NCI-H2196 (cell line): ENCODE measurements at regions not wholly inside any gene's neighbourhood (a gene's known extent, or its start where the extent isn't known, plus 50 kb on each side); places are given as distances from the start of the nearest gene placed in this dataset.
"Not testable (repeated sequence)": the region's sequence is repeated elsewhere in the genome, so short reads cannot be mapped to it uniquely, and the experiment has no call there.

Experiments used
- DNase-seq: peaks from one replicate; lab custom pipeline; 2025; ENCODE audit not compliant: unreplicated experiment; lab: John Stamatoyannopoulos, UW

GRCh38 chr1:239125027-239125426, 261.3 kb upstream of the CHRM3 start:
- DNase-seq: no peak

DNA sequence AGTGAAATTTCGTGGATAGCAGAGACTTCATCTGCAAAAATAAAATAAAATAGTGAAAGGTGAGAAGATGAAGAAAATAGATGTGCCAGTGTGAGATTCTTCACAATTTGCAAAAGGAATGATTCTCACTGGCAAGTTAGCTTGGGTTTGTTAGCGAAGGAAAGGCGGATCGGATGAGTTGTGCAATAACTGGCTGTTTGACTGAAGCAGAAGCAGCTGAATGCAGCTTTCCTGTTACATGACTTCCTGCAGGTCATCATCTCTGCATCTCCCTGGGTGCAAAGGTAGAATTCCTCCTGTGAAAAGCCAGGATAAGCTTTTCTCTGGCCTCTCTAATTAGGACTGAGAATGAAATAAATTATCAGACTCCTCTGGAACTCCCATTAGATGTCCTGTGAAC, 263.1 kb upstream of the CHRM3 start:
- DNase-seq: no peak

DNA sequence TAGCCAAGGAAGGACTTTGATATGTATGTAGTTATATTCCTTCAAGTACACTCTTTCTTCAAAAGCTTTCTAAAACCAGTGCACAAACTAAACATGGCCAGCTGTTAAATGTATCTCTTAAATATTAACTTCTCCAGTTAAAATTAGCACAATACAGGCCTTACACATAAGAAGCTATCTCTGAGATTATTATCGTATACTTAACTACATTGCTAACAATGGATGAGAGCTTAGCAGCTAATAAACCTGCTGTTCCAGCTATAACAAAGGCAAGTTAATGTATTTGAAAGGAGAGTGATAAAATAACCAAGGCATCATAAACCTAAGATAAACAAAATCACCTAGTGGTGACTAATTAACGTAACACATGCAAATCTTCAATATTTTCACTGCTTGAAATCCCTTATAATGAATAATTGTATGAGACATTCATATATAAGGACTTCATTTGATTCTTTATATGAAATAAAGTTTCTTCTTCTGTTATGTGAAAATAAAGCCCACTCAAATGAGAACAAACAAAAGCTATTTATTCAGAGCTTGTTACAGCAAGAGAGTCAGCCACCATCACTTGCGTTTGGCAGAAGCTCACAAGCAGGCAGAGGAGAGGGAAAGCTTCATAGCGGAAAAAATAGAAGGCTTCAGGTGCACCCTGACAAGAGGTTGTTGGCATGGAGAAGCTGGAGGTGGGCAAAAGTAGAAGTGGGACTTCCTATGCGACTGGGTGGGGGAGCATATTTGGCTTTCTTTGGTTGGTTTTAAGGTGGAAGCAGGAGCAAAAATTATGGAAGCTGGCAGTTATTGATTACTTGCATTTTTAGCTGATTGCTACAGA, 274.1 kb upstream of the CHRM3 start:
- no peak for DNase-seq

GRCh38 chr1:239107676-239108075, 278.7 kb upstream of the CHRM3 start:
- no peak for DNase-seq

GRCh38 chr1:239106689-239107088, 279.7 kb upstream of the CHRM3 start:
- not testable (repeated sequence) for DNase-seq

- DNase-seq: no peak
Measured at GRCh38 chr1:239098400-239099037, 287.8 kb upstream of the CHRM3 start.

GRCh38 chr1:239091537-239091936, 294.8 kb upstream of the CHRM3 start:
- DNase-seq: no peak

DNA sequence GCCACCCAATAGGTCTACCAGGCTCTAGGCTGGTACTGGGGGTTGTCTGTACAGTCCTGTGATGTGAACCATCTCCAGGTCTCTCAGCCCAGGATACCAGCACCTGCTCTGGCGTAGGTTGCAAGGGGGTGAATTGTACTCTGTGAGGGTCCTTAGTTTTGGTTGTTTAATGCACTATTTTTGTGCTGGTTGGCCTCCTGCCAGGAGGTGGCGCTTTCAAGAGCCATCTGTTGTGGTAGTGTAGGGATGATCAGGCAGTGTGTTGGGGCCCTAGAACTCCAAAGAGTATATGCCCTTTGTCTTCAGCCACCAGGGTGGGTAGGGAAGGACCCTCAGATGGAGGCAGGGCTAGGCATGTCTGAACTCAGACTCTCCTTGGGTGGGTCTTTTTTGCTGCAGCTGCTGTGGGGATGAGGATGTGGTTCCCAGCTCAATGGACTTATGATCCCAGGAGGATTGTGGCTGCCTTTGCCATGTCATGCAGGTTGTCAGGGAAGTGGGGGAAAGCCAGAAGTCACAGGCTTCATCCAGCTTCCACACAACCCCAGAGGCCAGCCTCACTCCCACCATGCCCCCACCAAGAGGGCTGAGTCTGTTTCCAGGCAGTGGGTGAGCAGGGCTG, 301.8 kb upstream of the CHRM3 start:
- DNase-seq: no peak

- not testable (repeated sequence) for DNase-seq
Measured at GRCh38 chr1:239081947-239082346, 304.4 kb upstream of the CHRM3 start.

GRCh38 chr1:239067480-239067879, 318.9 kb upstream of the CHRM3 start:
- no peak for DNase-seq

GRCh38 chr1:239067058-239067457, 319.3 kb upstream of the CHRM3 start:
- DNase-seq: no peak

GRCh38 chr1:239061770-239062169, 324.6 kb upstream of the CHRM3 start:
- no peak for DNase-seq

- no peak for DNase-seq
Measured at GRCh38 chr1:239058190-239058589, 328.2 kb upstream of the CHRM3 start.

DNA sequence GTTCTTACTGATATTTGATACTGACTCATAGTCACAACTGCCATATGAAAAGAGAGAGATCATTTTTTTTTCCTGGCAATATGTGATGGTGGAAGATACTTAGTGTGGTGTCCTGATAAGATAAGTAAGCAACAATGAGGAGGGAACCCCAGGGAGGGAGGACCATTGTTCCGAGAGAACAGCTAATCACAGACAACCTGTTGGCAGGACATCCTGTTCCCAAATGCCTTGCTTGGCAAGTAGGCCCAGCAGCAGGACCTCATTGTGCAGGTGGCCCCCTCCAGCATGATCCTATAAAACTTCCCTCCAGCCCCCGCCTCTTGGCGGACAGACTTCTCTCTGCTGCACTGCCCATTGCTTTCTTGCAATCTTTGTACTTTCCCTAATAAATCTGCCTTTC, 329.4 kb upstream of the CHRM3 start:
- DNase-seq: no peak

DNA sequence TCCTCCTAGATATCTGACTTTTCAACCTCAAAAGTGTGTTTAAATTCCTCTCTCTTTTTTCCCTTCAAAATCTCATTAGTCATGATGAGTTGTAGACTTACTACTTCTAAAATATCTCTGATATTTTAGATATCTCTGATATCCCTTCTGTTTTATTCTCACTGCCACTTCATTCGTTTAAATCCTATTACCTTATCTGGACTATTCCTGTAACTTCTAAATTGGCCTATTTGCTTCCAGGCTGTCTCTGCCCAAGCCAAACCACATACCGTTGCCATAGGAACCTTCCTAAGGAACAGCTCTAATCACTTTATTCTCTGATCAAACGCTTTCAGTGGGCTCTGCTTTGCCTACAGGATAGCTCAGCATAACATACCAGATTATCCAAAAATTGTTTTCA, 333.1 kb upstream of the CHRM3 start:
- DNase-seq: no peak

DNA sequence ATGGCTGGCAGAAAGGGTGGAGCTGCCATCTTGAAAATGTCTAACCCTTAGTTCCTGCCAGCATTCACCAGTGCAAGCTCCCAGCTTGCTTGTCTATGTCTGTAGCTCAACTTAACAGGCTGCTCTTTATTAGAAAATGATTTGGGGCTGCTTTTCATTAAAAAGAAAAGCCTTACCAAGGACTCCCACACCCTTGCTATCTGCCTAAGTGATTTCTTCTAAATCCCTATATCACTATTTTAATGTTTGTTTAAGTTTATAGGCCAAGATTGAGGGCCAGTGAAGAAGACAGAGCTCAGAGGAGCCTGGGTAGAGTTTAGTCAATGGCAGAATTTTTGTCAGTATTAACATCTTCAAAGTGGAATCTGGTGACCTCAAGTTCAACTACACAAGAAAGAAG, 336.8 kb upstream of the CHRM3 start:
- DNase-seq: no peak

GRCh38 chr1:239044829-239045228, 341.5 kb upstream of the CHRM3 start:
- no peak for DNase-seq

- DNase-seq: no peak
Measured at GRCh38 chr1:239040523-239040922, 345.8 kb upstream of the CHRM3 start.

DNA sequence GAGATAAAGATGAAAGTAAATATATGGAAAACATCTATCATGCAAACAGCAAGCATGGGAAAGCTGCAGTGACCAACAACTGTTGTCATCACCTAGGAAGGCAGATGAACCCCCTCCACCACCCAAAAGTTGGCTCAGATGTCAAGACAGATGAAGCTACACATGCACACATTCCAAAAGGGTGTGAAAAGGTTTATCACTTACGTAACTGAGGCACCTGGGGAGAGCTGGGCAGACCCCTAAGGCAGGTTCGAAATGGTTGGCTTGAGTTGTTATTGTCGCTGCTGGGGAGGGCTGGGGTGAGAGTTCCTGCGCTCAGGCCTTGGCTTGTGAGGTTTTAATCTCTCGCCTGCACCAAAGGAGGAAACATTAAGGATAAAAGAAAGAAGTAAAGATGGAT, 355.1 kb upstream of the CHRM3 start:
- no peak for DNase-seq

- DNase-seq: no peak
Measured at GRCh38 chr1:239025997-239026694, 360.2 kb upstream of the CHRM3 start.

GRCh38 chr1:239025223-239025622, 361.1 kb upstream of the CHRM3 start:
- DNase-seq: no peak
